KBM-7 (cell line): ENCODE measurements at regions not wholly inside any gene's neighbourhood (a gene's known extent, or its start where the extent isn't known, plus 50 kb on each side); places are given as distances from the start of the nearest gene placed in this dataset.

Experiments
- DNase-seq: peaks from one replicate; pipeline ENCODE4 v3.0.0-alpha.2; 2015
- in situ Hi-C: fragments of 300-500 bp; cut with MboI; formaldehyde crosslinking; loops from 2 replicates; pipeline ENCODE4 v1.14.3; 2020; ENCODE audit warnings: low sequenced_read_pairs, low pct_unique_long_range_greater_than_20kb, mixed read lengths

GRCh38 chr6:154596009-154596408, 85.5 kb upstream of the CNKSR3 start:
- DNase-seq = no peak
- in situ Hi-C loops = no loop called here

DNA sequence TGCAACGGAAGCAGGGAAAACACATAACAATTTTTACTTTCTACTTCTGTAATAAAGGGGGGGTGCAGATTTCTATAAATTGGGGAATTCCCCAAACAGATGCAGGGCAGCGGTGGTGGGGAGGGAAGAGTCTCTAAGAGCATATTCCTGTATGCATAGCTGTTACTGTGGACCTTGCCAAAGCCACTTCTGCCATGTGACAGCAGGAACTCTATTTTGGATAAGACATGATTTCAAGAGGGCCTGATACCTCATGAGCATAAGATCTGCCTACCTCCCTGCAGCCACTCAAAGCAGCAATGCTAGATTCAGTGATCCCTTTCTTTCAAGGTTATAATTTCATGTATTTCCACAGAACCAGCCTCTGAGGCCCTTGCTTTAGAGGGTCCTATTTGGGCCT, 86.2 kb upstream of the CNKSR3 start:
- no peak for DNase-seq
- in situ Hi-C loops = no loop called here

DNA sequence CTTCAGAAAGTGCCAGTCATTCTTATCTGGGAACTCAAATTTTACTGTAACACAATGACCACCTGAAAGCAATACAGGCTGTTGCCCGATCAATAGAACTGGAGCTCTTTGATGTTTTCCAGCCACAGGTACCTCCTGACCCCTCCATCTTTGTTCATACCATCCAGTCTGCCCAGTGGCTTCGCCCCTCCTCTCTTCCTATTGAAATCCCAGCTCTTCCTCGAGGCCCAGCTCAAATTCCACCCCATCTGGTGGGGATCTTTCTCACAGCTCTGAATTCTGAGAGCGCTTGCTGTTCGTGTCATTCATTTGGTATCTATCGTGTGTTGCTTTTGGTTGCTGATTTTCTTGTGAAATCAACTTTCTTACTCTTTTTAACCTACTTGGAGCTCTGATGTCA, 87.9 kb upstream of the CNKSR3 start:
- in situ Hi-C loops = no loop called here
- DNase-seq = no peak

DNA sequence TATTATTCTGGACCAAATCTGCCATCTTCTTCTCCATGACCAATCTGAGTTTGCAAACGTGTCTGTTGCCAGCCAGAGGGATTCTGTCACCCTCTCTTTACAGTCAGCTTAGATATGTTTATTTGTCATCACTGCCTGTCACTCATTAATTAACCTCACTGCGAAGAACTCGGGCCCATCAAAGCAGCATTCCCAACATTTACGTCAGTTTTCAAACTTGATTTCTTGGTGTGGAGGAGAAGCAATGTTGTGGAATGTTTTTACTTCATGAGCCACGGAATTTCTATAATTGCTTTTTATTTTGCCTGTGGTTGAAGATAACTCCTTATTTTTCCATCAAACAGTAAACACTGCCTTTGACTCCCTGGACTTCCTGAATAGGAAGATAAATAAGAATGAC, 91.8 kb upstream of the CNKSR3 start:
- in situ Hi-C loops = no loop called here
- no peak for DNase-seq

GRCh38 chr6:154602708-154603107, 92.2 kb upstream of the CNKSR3 start:
- in situ Hi-C loops = no loop called here
- no peak for DNase-seq

DNA sequence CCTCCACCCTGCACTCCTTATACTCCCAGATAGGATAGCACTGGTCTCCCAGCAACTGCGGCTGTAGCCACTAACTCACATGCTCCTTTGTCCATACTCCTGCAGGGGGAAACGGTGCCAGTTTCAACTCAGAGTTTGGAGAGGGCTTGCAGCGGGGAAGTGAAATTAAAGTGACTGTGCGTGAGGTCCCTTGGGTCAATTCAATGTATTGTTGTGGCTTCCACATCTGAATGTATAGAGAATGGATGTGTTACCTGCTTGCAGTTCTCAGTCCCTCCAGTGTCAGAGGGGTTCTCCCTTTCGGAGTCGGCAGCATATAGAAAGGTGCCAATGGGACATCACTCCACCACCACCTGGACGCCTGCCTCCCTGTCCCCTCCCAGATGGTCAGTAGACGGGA, 93.6 kb upstream of the CNKSR3 start:
- in situ Hi-C loops = no loop called here

GRCh38 chr6:154605178-154605881, 94.8 kb upstream of the CNKSR3 start:
- DNase-seq = no peak
- in situ Hi-C loops = no loop called here

More for the DNA sequence above, 93.6 kb upstream of the CNKSR3 start:
- DNase-seq = no peak

DNA sequence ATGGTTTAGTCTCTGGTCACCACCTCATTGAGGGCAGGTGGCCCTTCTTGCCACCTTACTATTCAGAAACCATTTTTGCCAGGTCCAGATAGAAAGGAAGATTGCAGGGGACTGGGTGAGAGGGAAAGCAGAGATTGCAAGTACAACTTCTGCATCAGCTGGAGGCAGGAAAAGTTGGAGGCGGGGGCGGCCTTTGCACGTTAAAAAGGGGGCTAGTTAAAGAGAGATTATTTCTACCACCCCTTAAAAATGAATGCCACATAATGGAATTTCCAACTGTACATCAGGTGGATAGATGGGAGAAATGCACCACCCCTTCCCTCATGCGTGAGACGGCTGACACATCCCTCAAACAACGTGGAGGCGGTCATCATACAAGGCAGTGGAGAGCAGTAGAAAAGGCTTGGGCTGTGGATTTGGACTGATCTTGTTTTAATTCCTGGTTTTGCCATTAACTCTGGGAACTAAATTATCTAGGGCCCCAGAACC, 95.4 kb upstream of the CNKSR3 start:
- in situ Hi-C loops = no loop called here
- DNase-seq = no peak

GRCh38 chr6:154606457-154606856, 96.0 kb upstream of the CNKSR3 start:
- peak; percentile 19 for DNase-seq
- in situ Hi-C loops = no loop called here

DNA sequence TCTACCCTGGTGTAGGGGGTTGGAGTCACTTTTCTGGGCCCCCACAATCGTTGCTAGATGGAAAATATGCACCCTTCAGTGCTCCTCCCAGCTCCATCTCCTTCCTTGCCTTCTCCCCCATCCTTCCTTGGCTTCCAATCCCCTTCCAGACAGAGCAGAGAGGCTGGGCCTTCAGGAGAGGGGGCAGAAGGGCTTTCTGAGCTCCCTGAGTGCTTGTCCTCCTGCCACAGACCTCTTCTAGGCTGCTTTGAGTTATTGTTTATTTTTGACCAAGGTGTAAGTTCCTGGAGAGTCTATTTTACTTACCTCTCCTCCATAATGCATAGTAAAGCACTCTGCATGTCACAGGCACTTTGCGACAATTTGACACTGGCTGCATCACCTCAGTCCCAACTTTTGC, 96.4 kb upstream of the CNKSR3 start:
- DNase-seq = no peak
- in situ Hi-C loops = no loop called here

GRCh38 chr6:154611241-154611640, 100.8 kb upstream of the CNKSR3 start:
- DNase-seq = no peak
- in situ Hi-C loops = no loop called here

GRCh38 chr6:154611847-154612246, 101.4 kb upstream of the CNKSR3 start:
- in situ Hi-C loops = no loop called here
- no peak for DNase-seq

DNA sequence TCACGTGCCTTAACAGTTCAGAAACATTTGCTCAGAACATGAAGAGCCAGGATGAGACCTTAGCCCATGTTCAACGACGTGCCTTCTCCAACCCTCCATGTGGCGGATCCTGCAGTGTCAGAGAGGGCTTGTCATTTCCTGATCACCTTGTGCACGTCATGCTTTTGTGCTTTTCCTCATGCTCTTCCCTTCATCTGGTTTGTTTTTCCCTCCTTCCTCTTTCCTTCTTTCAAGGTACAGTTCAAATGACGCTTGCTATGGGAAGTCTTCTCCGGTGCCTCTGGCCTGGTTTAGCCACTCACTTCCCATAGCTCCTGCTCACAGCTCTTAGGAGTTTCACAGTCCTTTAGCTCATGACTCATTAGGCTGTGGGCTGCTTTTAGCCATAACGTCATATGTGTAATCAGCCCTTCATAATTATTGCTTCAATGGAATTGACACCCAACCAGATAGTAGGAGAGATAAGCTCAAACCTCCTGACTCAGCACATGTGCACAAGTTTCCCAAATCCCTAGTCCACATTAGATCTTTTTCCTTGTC, 102.7 kb upstream of the CNKSR3 start:
- DNase-seq = peak; percentile 5
- in situ Hi-C loops = no loop called here

DNA sequence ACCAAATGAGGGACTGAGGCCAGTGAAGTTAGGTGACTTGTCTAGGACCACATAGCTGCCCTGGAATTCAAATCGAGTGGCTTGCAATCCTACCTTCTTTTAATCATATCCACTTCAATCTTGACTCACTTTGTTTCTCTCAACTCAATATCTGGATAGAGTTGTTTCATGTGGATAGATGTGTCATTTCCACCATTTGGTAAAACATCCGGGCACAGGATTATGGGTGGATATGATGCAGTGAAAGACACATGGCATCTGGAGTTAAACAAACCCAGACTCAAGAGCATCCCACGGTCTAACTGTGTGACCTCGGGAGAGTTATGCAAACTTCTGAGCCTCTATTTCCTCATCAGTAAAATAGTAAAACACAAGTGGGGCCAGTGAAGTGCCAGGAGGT, 103.6 kb upstream of the CNKSR3 start:
- DNase-seq = no peak
- in situ Hi-C loops = no loop called here

GRCh38 chr6:154614641-154615040, 104.2 kb upstream of the CNKSR3 start:
- no peak for DNase-seq
- in situ Hi-C loops = no loop called here

GRCh38 chr6:154615483-154616025, 105.1 kb upstream of the CNKSR3 start:
- peak; percentile 84 for DNase-seq
- in situ Hi-C loops = no loop called here

DNA sequence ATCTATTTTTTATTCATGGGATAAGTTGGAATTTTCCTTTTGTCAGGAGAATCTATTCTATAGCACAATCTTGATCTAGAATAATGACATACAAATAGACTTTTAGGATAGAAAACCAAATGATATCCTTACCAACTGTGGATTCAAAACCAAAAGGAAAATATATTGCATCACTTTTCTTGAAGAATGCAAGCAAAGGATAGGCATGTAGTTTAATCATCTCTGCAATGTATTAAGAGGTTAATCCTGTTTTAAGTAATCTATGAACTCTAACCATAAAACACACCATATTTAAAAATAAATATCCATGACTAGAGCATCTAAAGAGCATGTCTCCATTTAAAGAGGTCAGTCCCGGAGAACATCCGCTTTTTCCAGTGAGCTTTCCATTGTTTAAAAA, 106.7 kb upstream of the CNKSR3 start:
- DNase-seq = no peak
- in situ Hi-C loops = no loop called here

DNA sequence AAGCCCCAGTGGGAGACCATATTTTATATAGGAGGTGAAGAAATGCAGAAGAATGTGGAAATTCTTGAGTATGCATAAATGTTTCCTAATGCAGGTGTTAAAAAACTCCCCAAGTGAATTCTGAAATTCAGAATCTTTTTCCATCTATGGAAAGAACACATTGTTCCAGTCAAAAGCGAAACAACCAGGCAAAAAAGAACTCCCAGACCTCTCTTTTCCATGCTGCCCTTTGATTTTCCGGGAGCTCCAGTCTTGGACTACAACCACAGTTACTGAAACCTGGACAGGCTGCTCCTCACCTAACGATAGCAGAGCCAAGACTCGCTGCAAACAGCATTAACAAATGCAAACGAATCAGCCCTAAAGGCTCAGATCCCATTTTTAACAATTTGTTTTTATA, 108.7 kb upstream of the CNKSR3 start:
- in situ Hi-C loops = no loop called here
- DNase-seq = no peak

- no peak for DNase-seq
- in situ Hi-C loops = no loop called here
These were observed 111.2 kb upstream of the CNKSR3 start for GRCh38 chr6:154621686-154622085.

- no peak for DNase-seq
- in situ Hi-C loops = no loop called here
These were observed 110.4 kb upstream of the SCAF8 start for GRCh38 chr6:154622618-154623336.
